Vagina (tissue), 2 donors: ENCODE measurements at regions not wholly inside any gene's neighbourhood (a gene's known extent, or its start where the extent isn't known, plus 50 kb on each side); places are given as distances from the start of the nearest gene placed in this dataset.
A peak's percentile ranks its signal among the peaks of the same experiment; 100 is the strongest.

Experiments
- DNase-seq, 2 donors: peaks; one replicate each; pipeline ENCODE4 v3.0.0-alpha.2; 2017; ENCODE audit errors: extremely low spot score in 2 of 2
- H3K27ac ChIP-seq: fragments of 200-600 bp; sonication (generic); one replicate; pipeline ENCODE4 v1.5.1; 2019
- H3K27me3 ChIP-seq: fragments of 200-600 bp; sonication (generic); one replicate; pipeline ENCODE4 v1.5.1; 2019
- H3K36me3 ChIP-seq, 2 donors: fragments of 200-600 bp; sonication (generic); one replicate each; pipeline ENCODE4 v1.5.1; 2017 to 2019
- H3K4me1 ChIP-seq: fragments of 200-600 bp; sonication (generic); one replicate; pipeline ENCODE4 v1.5.1; 2019
- H3K4me3 ChIP-seq, 2 donors: fragments of 200-600 bp; sonication (generic); 1 replicate in 1 of 2; 2 replicates in 1 of 2; pipeline ENCODE4 v1.5.1; 2016 to 2019
- H3K9me3 ChIP-seq: fragments of 200-600 bp; sonication (generic); one replicate; pipeline ENCODE4 v1.5.1; 2019
- POLR2A ChIP-seq, 2 donors: fragments of 450-650 bp; IDR thresholded peaks; one replicate each; pipeline ENCODE4 v1.6.1; 2017; ENCODE audit warnings: antibody characterized with exemption in 2 of 2, mild to moderate bottlenecking in 2 of 2, moderate library complexity in 2 of 2
- POLR2AphosphoS5 ChIP-seq, 2 donors: sonication (generic); formaldehyde crosslinking; IDR thresholded peaks; one replicate each; pipeline ENCODE4 v1.9.0; 2017; ENCODE audit warnings: antibody characterized with exemption in 2 of 2, mild to moderate bottlenecking in 2 of 2, low read depth in 1 of 2; ENCODE audit not compliant: insufficient read depth in 1 of 2
- intact Hi-C: fragments of 100-400 bp; cut with DNase I; formaldehyde crosslinking; loops from one replicate; pipeline ENCODE4 v1.15.1; 2023
- TF ChIP-seq, protein P1 (sequence below), 3 experiments: fragments of 450-650 bp in 2 of 3; fragments of 200-600 bp in 1 of 3; sonication (generic) in 1 of 3; IDR thresholded peaks; one replicate each; pipeline ENCODE4 v1.5.1; 2017 to 2019; ENCODE audit warnings: antibody characterized with exemption in 3 of 3, mild to moderate bottlenecking in 2 of 3, moderate library complexity in 2 of 3

- intact Hi-C loops, result no loop called here
- H3K27me3 ChIP-seq, result no peaks in the 10 kb centered on the region
- peak; percentile 32 to 61 for DNase-seq
- H3K4me3 ChIP-seq, result no peak overlapping the region
- H3K9me3 ChIP-seq, result no peaks in the 10 kb centered on the region
- no peak overlapping the region for H3K27ac ChIP-seq
- TF ChIP-seq, protein P1, sequence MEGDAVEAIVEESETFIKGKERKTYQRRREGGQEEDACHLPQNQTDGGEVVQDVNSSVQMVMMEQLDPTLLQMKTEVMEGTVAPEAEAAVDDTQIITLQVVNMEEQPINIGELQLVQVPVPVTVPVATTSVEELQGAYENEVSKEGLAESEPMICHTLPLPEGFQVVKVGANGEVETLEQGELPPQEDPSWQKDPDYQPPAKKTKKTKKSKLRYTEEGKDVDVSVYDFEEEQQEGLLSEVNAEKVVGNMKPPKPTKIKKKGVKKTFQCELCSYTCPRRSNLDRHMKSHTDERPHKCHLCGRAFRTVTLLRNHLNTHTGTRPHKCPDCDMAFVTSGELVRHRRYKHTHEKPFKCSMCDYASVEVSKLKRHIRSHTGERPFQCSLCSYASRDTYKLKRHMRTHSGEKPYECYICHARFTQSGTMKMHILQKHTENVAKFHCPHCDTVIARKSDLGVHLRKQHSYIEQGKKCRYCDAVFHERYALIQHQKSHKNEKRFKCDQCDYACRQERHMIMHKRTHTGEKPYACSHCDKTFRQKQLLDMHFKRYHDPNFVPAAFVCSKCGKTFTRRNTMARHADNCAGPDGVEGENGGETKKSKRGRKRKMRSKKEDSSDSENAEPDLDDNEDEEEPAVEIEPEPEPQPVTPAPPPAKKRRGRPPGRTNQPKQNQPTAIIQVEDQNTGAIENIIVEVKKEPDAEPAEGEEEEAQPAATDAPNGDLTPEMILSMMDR (IDR thresholded peaks at IDR 0.05), result no peak
- TF ChIP-seq POLR2AphosphoS5 (IDR thresholded peaks at IDR 0.05; ENCODE audit: insufficient read depth in 1 of 2, low read depth in 1 of 2), result no peak
- no peak for TF ChIP-seq POLR2A (IDR thresholded peaks at IDR 0.05)
- H3K36me3 ChIP-seq, result no peaks in the 10 kb centered on the region
- no peaks in the 10 kb centered on the region for H3K4me1 ChIP-seq
These were observed 54.7 kb downstream of the PTGR3 start for GRCh38 chr18:75154259-75154658.

DNA sequence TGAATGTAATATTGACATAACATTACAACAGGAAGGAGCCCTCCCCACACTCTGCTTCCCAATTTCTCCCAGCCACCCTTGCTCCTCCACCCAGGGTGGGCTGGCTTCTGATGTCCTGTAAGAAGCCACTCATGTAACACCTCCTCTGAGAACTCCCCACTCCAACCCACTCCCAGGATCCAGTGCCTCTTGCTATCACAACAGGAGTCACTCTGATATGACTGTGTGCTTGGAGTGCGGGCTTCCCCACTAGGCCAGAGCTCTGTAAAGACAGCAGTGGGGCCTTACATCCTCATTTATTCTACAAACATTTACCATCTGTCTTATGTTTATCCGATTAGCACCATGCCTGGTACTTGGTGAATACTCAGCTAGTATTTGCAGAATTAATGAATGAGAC is 65.1 kb downstream of the PTGR3 start:
- Histone ChIP-seq H3K4me3 (no peak overlapping the region), H3K27me3 (no peaks in the 10 kb centered on the region), H3K9me3 (no peaks in the 10 kb centered on the region), H3K36me3 (no peaks in the 10 kb centered on the region), H3K27ac (no peak overlapping the region), H3K4me1 (no peaks in the 10 kb centered on the region)
- intact Hi-C loops, result no loop called here
- TF ChIP-seq, protein P1 (IDR thresholded peaks at IDR 0.05), result no peak
- no peak for TF ChIP-seq POLR2AphosphoS5 (IDR thresholded peaks at IDR 0.05; ENCODE audit: insufficient read depth in 1 of 2, low read depth in 1 of 2)
- TF ChIP-seq POLR2A (IDR thresholded peaks at IDR 0.05), result no peak
- DNase-seq, result peak; percentile 44 to 55

- no peaks in the 10 kb centered on the region for H3K9me3 ChIP-seq
- no peaks in the 10 kb centered on the region for H3K4me1 ChIP-seq
- no peak overlapping the region for H3K4me3 ChIP-seq
- TF ChIP-seq, protein P1 (IDR thresholded peaks at IDR 0.05), result no peak
- TF ChIP-seq POLR2A (IDR thresholded peaks at IDR 0.05) (no peak), POLR2AphosphoS5 (IDR thresholded peaks at IDR 0.05; ENCODE audit: insufficient read depth in 1 of 2, low read depth in 1 of 2) (no peak)
- DNase-seq, result peak in 1 of 2 donors; percentile 65
- H3K36me3 ChIP-seq, result no peaks in the 10 kb centered on the region
- intact Hi-C loops, result no loop called here
- no peaks in the 10 kb centered on the region for H3K27me3 ChIP-seq
- H3K27ac ChIP-seq, result no peak overlapping the region
These were observed 66.3 kb downstream of the PTGR3 start for GRCh38 chr18:75142677-75143076.

DNA sequence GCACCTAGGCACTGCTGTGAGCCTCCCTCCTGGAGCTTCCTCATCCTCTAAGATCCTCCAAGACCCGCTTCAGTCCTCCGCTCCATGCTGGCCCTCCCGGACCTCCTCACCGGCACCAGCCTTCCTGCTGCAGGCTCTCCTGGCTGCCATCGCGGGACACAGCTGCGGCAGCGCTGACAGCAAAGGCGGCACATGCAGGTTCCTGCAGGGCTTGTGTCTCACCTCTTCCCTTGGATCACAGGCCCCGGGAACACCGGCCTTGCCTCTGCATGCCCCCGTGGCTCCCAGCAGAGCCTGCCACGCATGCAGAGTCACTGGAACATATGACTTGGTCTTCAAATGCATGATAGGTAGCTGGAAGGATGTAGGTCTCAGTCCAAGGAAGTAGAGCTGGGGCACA is 67.2 kb downstream of the PTGR3 start:
- Histone ChIP-seq H3K4me1 (no peaks in the 10 kb centered on the region), H3K27me3 (no peaks in the 10 kb centered on the region), H3K36me3 (no peaks in the 10 kb centered on the region), H3K4me3 (no peak overlapping the region), H3K27ac (no peak overlapping the region), H3K9me3 (no peaks in the 10 kb centered on the region)
- TF ChIP-seq, protein P1 (IDR thresholded peaks at IDR 0.05), result no peak
- no peak for TF ChIP-seq POLR2AphosphoS5 (IDR thresholded peaks at IDR 0.05; ENCODE audit: insufficient read depth in 1 of 2, low read depth in 1 of 2)
- no peak for TF ChIP-seq POLR2A (IDR thresholded peaks at IDR 0.05)
- peak in 1 of 2 donors; percentile 64 for DNase-seq
- intact Hi-C loops, result no loop called here

GRCh38 chr18:75141166-75141565 is 67.8 kb downstream of the PTGR3 start:
- no peaks in the 10 kb centered on the region for H3K36me3 ChIP-seq
- H3K9me3 ChIP-seq, result no peaks in the 10 kb centered on the region
- no peaks in the 10 kb centered on the region for H3K27me3 ChIP-seq
- TF ChIP-seq, protein P1 (IDR thresholded peaks at IDR 0.05), result no peak
- H3K4me3 ChIP-seq, result no peak overlapping the region
- H3K4me1 ChIP-seq, result no peaks in the 10 kb centered on the region
- DNase-seq, result peak in 1 of 2 donors; percentile 60
- H3K27ac ChIP-seq, result no peak overlapping the region
- intact Hi-C loops, result no loop called here
